ENCODE measurements at regions not wholly inside any gene's neighbourhood (a gene's known extent, or its start where the extent isn't known, plus 50 kb on each side); places are given as distances from the start of the nearest gene placed in this dataset.

DNA sequence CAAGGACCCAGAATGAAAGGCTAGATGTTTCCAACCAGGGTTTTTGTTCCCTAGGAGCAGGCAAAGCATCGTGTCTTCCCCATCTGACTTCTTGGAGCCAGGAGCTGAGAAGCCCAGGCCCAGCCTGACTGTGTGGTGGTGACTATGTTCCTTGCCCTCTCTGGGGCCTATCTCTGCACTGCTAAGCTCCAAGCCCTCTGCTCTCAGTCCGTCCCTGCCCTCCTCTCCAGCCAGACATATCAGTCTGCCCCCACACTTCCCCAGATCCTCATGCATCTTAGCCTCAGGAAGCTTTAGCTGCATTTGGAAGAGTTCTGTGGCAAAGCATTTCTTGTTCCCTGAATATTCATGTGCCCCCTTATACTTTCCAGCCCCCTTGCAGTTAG, 196.6 kb downstream of the CYP26B1 start:
- TF ChIP-seq FOXP2 (optimal IDR thresholded peaks at IDR 0.05; ENCODE audit: borderline replicate concordance, extremely low read depth, extremely low read length, insufficient read depth) (no peak), TAF1 (IDR thresholded peaks at IDR 0.05; ENCODE audit: borderline replicate concordance, insufficient read depth, low read length) (no peak), POLR2AphosphoS5 (IDR thresholded peaks at IDR 0.05; ENCODE audit: low read depth, low read length) (no peak), SIN3A (IDR thresholded peaks at IDR 0.05; ENCODE audit: borderline replicate concordance, insufficient read depth, low read length) (no peak)
- TF ChIP-seq, protein P1, sequence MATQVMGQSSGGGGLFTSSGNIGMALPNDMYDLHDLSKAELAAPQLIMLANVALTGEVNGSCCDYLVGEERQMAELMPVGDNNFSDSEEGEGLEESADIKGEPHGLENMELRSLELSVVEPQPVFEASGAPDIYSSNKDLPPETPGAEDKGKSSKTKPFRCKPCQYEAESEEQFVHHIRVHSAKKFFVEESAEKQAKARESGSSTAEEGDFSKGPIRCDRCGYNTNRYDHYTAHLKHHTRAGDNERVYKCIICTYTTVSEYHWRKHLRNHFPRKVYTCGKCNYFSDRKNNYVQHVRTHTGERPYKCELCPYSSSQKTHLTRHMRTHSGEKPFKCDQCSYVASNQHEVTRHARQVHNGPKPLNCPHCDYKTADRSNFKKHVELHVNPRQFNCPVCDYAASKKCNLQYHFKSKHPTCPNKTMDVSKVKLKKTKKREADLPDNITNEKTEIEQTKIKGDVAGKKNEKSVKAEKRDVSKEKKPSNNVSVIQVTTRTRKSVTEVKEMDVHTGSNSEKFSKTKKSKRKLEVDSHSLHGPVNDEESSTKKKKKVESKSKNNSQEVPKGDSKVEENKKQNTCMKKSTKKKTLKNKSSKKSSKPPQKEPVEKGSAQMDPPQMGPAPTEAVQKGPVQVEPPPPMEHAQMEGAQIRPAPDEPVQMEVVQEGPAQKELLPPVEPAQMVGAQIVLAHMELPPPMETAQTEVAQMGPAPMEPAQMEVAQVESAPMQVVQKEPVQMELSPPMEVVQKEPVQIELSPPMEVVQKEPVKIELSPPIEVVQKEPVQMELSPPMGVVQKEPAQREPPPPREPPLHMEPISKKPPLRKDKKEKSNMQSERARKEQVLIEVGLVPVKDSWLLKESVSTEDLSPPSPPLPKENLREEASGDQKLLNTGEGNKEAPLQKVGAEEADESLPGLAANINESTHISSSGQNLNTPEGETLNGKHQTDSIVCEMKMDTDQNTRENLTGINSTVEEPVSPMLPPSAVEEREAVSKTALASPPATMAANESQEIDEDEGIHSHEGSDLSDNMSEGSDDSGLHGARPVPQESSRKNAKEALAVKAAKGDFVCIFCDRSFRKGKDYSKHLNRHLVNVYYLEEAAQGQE (IDR thresholded peaks at IDR 0.05; ENCODE audit: insufficient read depth in 1 of 2, low read depth in 2 of 2, low read length in 2 of 2) = no peak
